Esophagus squamous epithelium (tissue), 5 donors: ENCODE measurements at regions not wholly inside any gene's neighbourhood (a gene's known extent, or its start where the extent isn't known, plus 50 kb on each side); places are given as distances from the start of the nearest gene placed in this dataset.

Experiments
- DNase-seq: peaks from one replicate; lab custom pipeline; 2025; lab: John Stamatoyannopoulos, UW
- H3K27ac ChIP-seq, 4 donors: fragments of 200-600 bp; sonication (generic); one replicate each; pipeline ENCODE4 v1.5.1; 2016 to 2019; ENCODE audit warnings: mild to moderate bottlenecking in 1 of 4
- H3K27me3 ChIP-seq, 4 donors: fragments of 200-600 bp; sonication (generic); 1 replicate in 3 of 4; 2 replicates in 1 of 4; pipeline versions ENCODE4 v1.5.1 to v1.6.0; 2017 to 2021; ENCODE audit warnings: antibody characterized with exemption in 1 of 4
- H3K36me3 ChIP-seq, 3 donors: fragments of 200-600 bp; sonication (generic); one replicate each; pipeline ENCODE4 v1.5.1; 2016 to 2019
- H3K4me1 ChIP-seq, 3 donors: fragments of 200-600 bp; sonication (generic); one replicate each; pipeline ENCODE4 v1.5.1; 2017 to 2019
- H3K4me3 ChIP-seq, 4 donors: fragments of 200-600 bp; sonication (generic); 1 replicate in 3 of 4; 2 replicates in 1 of 4; pipeline ENCODE4 v1.5.1; 2016 to 2019; ENCODE audit warnings: mild to moderate bottlenecking in 2 of 4, moderate library complexity in 1 of 4
- H3K9me3 ChIP-seq, 3 donors: fragments of 200-600 bp; sonication (generic); one replicate each; pipeline ENCODE4 v1.5.1; 2016 to 2019
- CTCF ChIP-seq, 6 experiments: fragments of 450-650 bp in 4 of 6; fragments of 200-600 bp in 2 of 6; sonication (generic) in 2 of 6; IDR thresholded peaks; one replicate each; pipeline ENCODE4 v1.5.1; 2016 to 2019; ENCODE audit warnings: antibody characterized with exemption in 6 of 6, mild to moderate bottlenecking in 4 of 6, moderate library complexity in 4 of 6
- POLR2A ChIP-seq, 4 donors: fragments of 450-650 bp; IDR thresholded peaks; one replicate each; pipeline ENCODE4 v1.6.1; 2017; ENCODE audit warnings: antibody characterized with exemption in 4 of 4, mild to moderate bottlenecking in 4 of 4, moderate library complexity in 3 of 4
- WGBS, 2 donors: methylation state at CpG; one replicate each; pipeline ENCODE4 v1.1.5; 2018; 5-methylcytosine and 5-hydroxymethylcytosine counted together
- intact Hi-C: fragments of 100-400 bp; cut with DNase I; formaldehyde crosslinking; loops from one replicate; pipeline ENCODE4 v1.15.0; 2022
- donor health status: DM: yes; HTN: yes; CAD: no.

- Histone ChIP-seq H3K27ac (no peak overlapping the region), H3K27me3 (no peaks in the 10 kb centered on the region), H3K4me3 (no peak overlapping the region), H3K9me3 (no peaks in the 10 kb centered on the region), H3K4me1 (peaks cover 0 to 23% (median 19%) of the 10 kb centered on the region in 3 donors), H3K36me3 (no peaks in the 10 kb centered on the region)
- intact Hi-C loops, result no loop called here
- WGBS, 2 donors, result 60 to 65% methylated on average over 8 of the region's 8 CpGs
- TF ChIP-seq POLR2A (IDR thresholded peaks at IDR 0.05), result no peak
- no peak for TF ChIP-seq CTCF (IDR thresholded peaks at IDR 0.05)
- no peak for DNase-seq
Observed at GRCh38 chr13:24063281-24063877, 97.1 kb upstream of the SPATA13 start.

GRCh38 chr13:24064371-24064770, 96.1 kb upstream of the SPATA13 start:
- TF ChIP-seq CTCF (IDR thresholded peaks at IDR 0.05), result no peak
- TF ChIP-seq POLR2A (IDR thresholded peaks at IDR 0.05), result no peak
- H3K27me3 ChIP-seq, result no peaks in the 10 kb centered on the region
- WGBS, 2 donors, result 83 to 90% methylated on average over 3 of the region's 3 CpGs
- no peaks in the 10 kb centered on the region for H3K36me3 ChIP-seq
- no peak overlapping the region for H3K4me3 ChIP-seq
- DNase-seq, result no peak
- no peaks in the 10 kb centered on the region for H3K9me3 ChIP-seq
- no peak overlapping the region for H3K27ac ChIP-seq
- peaks cover 0 to 16% (median 15%) of the 10 kb centered on the region in 3 donors for H3K4me1 ChIP-seq
- intact Hi-C loops, result no loop called here

- no peaks in the 10 kb centered on the region for H3K9me3 ChIP-seq
- no peak overlapping the region for H3K27ac ChIP-seq
- H3K4me3 ChIP-seq, result no peak overlapping the region
- WGBS, 2 donors, result 52 to 57% methylated on average over 3 of the region's 3 CpGs
- intact Hi-C loops, result no loop called here
- no peaks in the 10 kb centered on the region for H3K36me3 ChIP-seq
- peaks cover 0 to 8% (median 7%) of the 10 kb centered on the region in 3 donors for H3K4me1 ChIP-seq
- peaks cover 0 to 8% (median 0%) of the 10 kb centered on the region in 4 donors for H3K27me3 ChIP-seq
- no peak for TF ChIP-seq CTCF (IDR thresholded peaks at IDR 0.05)
- no peak for TF ChIP-seq POLR2A (IDR thresholded peaks at IDR 0.05)
- no peak for DNase-seq
Observed at GRCh38 chr13:24065176-24065575, 95.3 kb upstream of the SPATA13 start.

- no peak for TF ChIP-seq CTCF (IDR thresholded peaks at IDR 0.05)
- TF ChIP-seq POLR2A (IDR thresholded peaks at IDR 0.05), result no peak
- Histone ChIP-seq H3K27ac (no peak overlapping the region), H3K4me3 (no peak overlapping the region), H3K36me3 (no peaks in the 10 kb centered on the region), H3K27me3 (peaks cover 0 to 13% (median 0%) of the 10 kb centered on the region in 4 donors), H3K4me1 (peaks cover 0 to 8% (median 3%) of the 10 kb centered on the region in 3 donors), H3K9me3 (no peaks in the 10 kb centered on the region)
- DNase-seq, result no peak
- intact Hi-C loops, result no loop called here
- 70 to 74% methylated on average over 3 to 5 of the region's 5 CpGs for WGBS, 2 donors
Observed at GRCh38 chr13:24066405-24067295, 93.9 kb upstream of the SPATA13 start.

GRCh38 chr13:24068472-24068871, 92.0 kb upstream of the SPATA13 start:
- intact Hi-C loops, result no loop called here
- H3K27ac ChIP-seq, result no peak overlapping the region
- TF ChIP-seq CTCF (IDR thresholded peaks at IDR 0.05), result no peak
- TF ChIP-seq POLR2A (IDR thresholded peaks at IDR 0.05), result no peak
- H3K36me3 ChIP-seq, result no peaks in the 10 kb centered on the region
- H3K4me1 ChIP-seq, result peaks cover 0 to 15% (median 0%) of the 10 kb centered on the region in 3 donors
- peaks cover 0 to 13% (median 0%) of the 10 kb centered on the region in 4 donors for H3K27me3 ChIP-seq
- H3K9me3 ChIP-seq, result no peaks in the 10 kb centered on the region
- H3K4me3 ChIP-seq, result no peak overlapping the region
- 92 to 100% methylated on average over 2 of the region's 2 CpGs for WGBS, 2 donors
- DNase-seq, result no peak
